ENCODE measurements at regions not wholly inside any gene's neighbourhood (a gene's known extent, or its start where the extent isn't known, plus 50 kb on each side); places are given as distances from the start of the nearest gene placed in this dataset.

DNA sequence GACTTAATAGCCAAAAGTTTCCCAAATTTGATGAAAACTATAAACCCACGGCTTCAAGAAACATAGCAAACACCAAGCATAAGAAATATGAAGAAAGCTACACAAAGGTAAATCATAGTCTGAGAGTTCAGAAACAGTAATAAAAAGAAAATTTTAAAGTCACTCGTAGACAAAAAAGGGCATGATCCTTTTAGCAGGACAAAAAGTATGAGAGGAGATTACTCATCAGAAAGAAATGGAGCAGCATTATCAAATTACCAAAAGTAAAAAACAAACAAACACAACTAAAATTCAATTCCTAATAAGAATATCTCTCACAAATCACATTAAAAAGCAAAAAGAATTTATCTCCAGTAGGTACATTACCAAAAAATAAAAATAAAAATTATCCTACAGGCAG is 279.4 kb upstream of the UBE2E2 start:
- no peak overlapping the region for H3K9ac ChIP-seq (ENCODE audit: low read length in 5 of 5)
- no peaks in the 10 kb centered on the region for H3K4me1 ChIP-seq (ENCODE audit: control insufficient read depth in 5 of 5, insufficient read depth in 5 of 5, low read length in 5 of 5)
- no peaks in the 10 kb centered on the region for H3K36me3 ChIP-seq (ENCODE audit: control insufficient read depth in 5 of 5, insufficient read depth in 5 of 5, low read length in 5 of 5)
- no peak overlapping the region for H3K27ac ChIP-seq (ENCODE audit: low read depth, low read length)
- no peaks in the 10 kb centered on the region for H3K27me3 ChIP-seq (ENCODE audit: control insufficient read depth in 5 of 5, insufficient read depth in 4 of 5, low read length in 5 of 5)
- no peak overlapping the region for H3K4me3 ChIP-seq (ENCODE audit: low read depth in 1 of 5, low read length in 5 of 5)
- no peaks in the 10 kb centered on the region for H3K9me3 ChIP-seq (ENCODE audit: control insufficient read depth in 5 of 5, low read length in 5 of 5)

DNA sequence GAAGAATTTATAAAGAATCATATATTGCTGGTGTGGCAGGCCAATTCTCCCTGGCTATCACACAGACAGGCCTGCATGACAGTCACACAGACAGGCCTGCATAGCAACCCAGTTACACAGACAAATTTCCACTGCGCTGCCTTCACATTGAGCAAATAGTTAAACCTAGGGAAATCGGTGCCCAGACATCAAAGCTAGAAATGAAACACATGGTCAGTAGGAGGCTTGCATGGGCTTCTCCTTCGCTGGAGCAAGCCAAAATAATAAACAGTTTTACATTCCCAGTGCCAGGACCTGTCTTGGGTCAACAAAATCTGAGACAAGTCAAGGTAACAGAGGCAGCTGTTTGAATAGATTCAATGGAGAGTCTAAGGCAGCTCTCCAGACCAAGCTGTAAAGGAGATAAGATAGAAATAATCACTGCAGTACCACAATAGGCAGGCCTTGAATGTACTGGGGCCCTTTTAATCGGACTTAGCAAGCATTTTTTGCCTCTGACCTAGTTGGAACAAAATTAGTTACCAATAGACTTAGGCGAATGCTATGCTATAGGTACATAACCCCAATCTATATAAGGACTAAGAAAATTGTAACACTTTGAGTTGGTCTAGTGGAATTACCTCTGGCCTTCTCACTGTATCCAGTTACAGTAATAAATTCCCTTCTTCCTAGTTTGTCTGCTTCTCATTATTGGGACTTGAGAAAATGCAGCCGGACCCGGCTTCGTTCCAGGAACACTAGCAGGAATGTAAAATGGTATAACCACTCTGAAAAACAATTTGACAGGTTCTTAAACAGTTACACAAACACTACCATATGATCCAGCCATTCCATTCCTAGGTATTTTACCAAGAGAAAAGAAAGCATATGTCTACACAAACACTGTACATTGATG is 274.7 kb upstream of the UBE2E2 start:
- H3K4me1 ChIP-seq (ENCODE audit: control insufficient read depth in 5 of 5, insufficient read depth in 5 of 5, low read length in 5 of 5): no peaks in the 10 kb centered on the region
- no peak overlapping the region for H3K4me3 ChIP-seq (ENCODE audit: low read depth in 1 of 5, low read length in 5 of 5)
- H3K9ac ChIP-seq (ENCODE audit: low read length in 5 of 5): no peak overlapping the region
- no peaks in the 10 kb centered on the region for H3K9me3 ChIP-seq (ENCODE audit: control insufficient read depth in 5 of 5, low read length in 5 of 5)
- no peaks in the 10 kb centered on the region for H3K36me3 ChIP-seq (ENCODE audit: control insufficient read depth in 5 of 5, insufficient read depth in 5 of 5, low read length in 5 of 5)
- H3K27me3 ChIP-seq (ENCODE audit: control insufficient read depth in 5 of 5, insufficient read depth in 4 of 5, low read length in 5 of 5): no peaks in the 10 kb centered on the region
- no peak overlapping the region for H3K27ac ChIP-seq (ENCODE audit: low read depth, low read length)

DNA sequence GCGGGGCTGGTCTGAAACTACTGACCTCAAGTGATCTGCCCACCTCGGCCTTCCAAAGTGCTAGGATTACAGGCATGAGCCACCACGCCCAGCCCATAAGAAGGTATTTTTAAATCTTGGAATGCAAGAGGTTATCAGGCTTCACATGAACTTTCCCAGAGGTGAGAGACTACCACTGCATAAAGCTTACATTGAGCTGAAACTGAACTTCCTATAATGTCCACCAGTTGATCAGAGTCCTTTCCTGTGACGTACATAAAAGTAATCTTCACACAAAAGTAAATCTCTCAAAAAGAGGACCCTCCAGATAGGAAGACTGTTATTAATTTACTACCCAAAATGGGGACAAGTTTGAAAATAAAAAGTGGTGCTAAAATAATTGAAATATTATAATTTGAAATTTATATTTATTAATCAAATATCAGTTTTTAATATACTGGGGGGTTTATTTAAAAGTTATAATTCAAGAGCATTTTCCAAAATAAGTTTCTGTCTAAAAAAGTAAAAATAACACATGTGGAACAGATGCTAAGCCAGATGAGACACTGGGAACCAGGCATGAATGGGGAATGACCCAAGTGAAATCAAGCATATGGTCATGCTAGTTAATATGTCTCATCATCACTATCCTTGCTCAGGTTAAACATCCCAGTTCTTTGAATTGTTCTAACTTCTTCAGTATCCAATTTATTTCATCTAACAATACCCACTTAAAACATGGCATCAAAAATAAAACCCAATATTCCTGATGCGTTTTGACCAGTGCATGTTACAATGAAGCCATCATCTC is 269.9 kb upstream of the UBE2E2 start:
- Histone ChIP-seq H3K4me1 (ENCODE audit: control insufficient read depth in 5 of 5, insufficient read depth in 5 of 5, low read length in 5 of 5) (no peaks in the 10 kb centered on the region), H3K4me3 (ENCODE audit: low read depth in 1 of 5, low read length in 5 of 5) (no peak overlapping the region), H3K27me3 (ENCODE audit: control insufficient read depth in 5 of 5, insufficient read depth in 4 of 5, low read length in 5 of 5) (no peaks in the 10 kb centered on the region), H3K9me3 (ENCODE audit: control insufficient read depth in 5 of 5, low read length in 5 of 5) (peaks cover 0 to 5% (median 0%) of the 10 kb centered on the region in 5 donors), H3K9ac (ENCODE audit: low read length in 5 of 5) (no peak overlapping the region), H3K36me3 (ENCODE audit: control insufficient read depth in 5 of 5, insufficient read depth in 5 of 5, low read length in 5 of 5) (no peaks in the 10 kb centered on the region), H3K27ac (ENCODE audit: low read depth, low read length) (no peak overlapping the region)

DNA sequence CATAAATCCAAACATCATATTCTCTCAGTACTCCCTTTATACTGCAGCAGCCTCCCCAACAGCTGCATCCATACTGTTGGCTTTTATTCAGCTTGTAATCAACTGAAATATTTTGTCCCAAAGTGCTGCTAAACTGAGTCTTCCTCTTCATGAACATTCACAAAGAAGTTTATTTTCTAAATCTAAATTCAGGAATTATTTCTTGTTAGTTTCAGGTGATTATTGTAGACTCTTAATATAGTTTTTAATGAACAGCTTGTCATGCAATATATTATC is 269.3 kb upstream of the UBE2E2 start:
- Histone ChIP-seq H3K9ac (ENCODE audit: low read length in 5 of 5) (no peak overlapping the region), H3K36me3 (ENCODE audit: control insufficient read depth in 5 of 5, insufficient read depth in 5 of 5, low read length in 5 of 5) (no peaks in the 10 kb centered on the region), H3K9me3 (ENCODE audit: control insufficient read depth in 5 of 5, low read length in 5 of 5) (peaks cover 0 to 5% (median 0%) of the 10 kb centered on the region in 5 donors), H3K4me1 (ENCODE audit: control insufficient read depth in 5 of 5, insufficient read depth in 5 of 5, low read length in 5 of 5) (no peaks in the 10 kb centered on the region), H3K4me3 (ENCODE audit: low read depth in 1 of 5, low read length in 5 of 5) (no peak overlapping the region), H3K27me3 (ENCODE audit: control insufficient read depth in 5 of 5, insufficient read depth in 4 of 5, low read length in 5 of 5) (no peaks in the 10 kb centered on the region), H3K27ac (ENCODE audit: low read depth, low read length) (no peak overlapping the region)

DNA sequence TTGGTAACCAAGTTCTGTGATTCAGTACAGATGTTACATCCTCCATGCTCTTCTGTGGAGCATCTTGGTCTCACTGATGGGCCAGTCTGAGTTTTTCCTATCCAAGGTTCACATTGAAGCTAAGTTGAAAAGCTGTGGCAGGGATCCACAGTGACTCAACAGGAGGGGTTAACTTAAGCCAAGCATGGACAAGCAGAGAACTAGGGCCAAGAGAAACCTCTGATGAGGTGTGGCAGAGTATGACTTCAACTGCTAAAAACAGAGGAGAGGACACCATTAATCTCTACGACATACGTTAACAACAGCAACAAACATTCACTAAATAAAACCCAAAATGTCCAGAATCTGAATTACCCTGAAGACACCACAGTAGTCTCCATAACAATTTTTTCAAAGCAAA is 268.1 kb upstream of the UBE2E2 start:
- H3K4me3 ChIP-seq (ENCODE audit: low read depth in 1 of 5, low read length in 5 of 5): no peak overlapping the region
- H3K27ac ChIP-seq (ENCODE audit: low read depth, low read length): no peak overlapping the region
- H3K4me1 ChIP-seq (ENCODE audit: control insufficient read depth in 5 of 5, insufficient read depth in 5 of 5, low read length in 5 of 5): no peaks in the 10 kb centered on the region
- no peak overlapping the region for H3K9ac ChIP-seq (ENCODE audit: low read length in 5 of 5)
- peaks cover 0 to 5% (median 0%) of the 10 kb centered on the region in 5 donors for H3K9me3 ChIP-seq (ENCODE audit: control insufficient read depth in 5 of 5, low read length in 5 of 5)
- no peaks in the 10 kb centered on the region for H3K36me3 ChIP-seq (ENCODE audit: control insufficient read depth in 5 of 5, insufficient read depth in 5 of 5, low read length in 5 of 5)
- no peaks in the 10 kb centered on the region for H3K27me3 ChIP-seq (ENCODE audit: control insufficient read depth in 5 of 5, insufficient read depth in 4 of 5, low read length in 5 of 5)

DNA sequence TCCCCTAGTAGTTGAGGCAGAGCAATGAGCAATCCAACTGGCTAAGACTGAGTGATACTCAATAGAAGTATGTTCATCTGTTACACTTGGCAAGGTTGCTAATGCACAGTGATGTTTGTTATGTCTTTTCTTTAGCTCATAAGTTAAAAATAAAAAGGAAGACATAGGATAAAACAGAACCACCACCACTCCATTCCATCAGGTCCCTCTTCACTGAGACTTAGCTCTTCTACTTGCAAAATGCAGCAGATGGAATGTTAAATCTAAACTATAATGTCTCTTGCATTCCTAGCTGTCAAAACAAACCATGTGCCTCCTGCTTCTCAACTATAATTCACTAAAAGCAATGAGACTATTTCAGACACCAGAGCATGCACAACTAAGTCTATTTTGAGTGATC is 265.6 kb upstream of the UBE2E2 start:
- Histone ChIP-seq H3K9me3 (ENCODE audit: control insufficient read depth in 5 of 5, low read length in 5 of 5) (peaks cover 0 to 5% (median 0%) of the 10 kb centered on the region in 5 donors), H3K36me3 (ENCODE audit: control insufficient read depth in 5 of 5, insufficient read depth in 5 of 5, low read length in 5 of 5) (no peaks in the 10 kb centered on the region), H3K27ac (ENCODE audit: low read depth, low read length) (no peak overlapping the region), H3K4me1 (ENCODE audit: control insufficient read depth in 5 of 5, insufficient read depth in 5 of 5, low read length in 5 of 5) (no peaks in the 10 kb centered on the region), H3K9ac (ENCODE audit: low read length in 5 of 5) (no peak overlapping the region), H3K4me3 (ENCODE audit: low read depth in 1 of 5, low read length in 5 of 5) (no peak overlapping the region), H3K27me3 (ENCODE audit: control insufficient read depth in 5 of 5, insufficient read depth in 4 of 5, low read length in 5 of 5) (no peaks in the 10 kb centered on the region)

DNA sequence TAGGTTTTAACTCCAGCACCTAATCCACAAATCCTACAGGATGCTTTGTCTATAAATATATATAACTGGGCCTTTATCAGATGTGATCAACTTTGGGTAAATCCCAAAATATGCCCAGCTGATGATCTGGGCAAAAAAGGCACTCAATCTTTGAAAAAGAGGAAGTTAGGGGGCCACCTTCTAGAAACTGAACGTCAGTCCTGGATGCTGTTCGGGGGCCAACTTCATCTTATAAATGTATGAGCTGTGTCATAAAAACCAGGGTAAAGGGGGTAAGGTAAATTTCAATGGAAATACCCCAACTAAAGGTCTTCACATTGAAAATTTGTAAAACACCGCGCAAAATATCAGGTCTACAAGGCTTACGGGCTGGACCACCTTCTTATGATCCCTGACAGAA is 264.4 kb upstream of the UBE2E2 start:
- H3K9ac ChIP-seq (ENCODE audit: low read length in 5 of 5): no peak overlapping the region
- peaks cover 0 to 5% (median 0%) of the 10 kb centered on the region in 5 donors for H3K9me3 ChIP-seq (ENCODE audit: control insufficient read depth in 5 of 5, low read length in 5 of 5)
- no peaks in the 10 kb centered on the region for H3K4me1 ChIP-seq (ENCODE audit: control insufficient read depth in 5 of 5, insufficient read depth in 5 of 5, low read length in 5 of 5)
- H3K4me3 ChIP-seq (ENCODE audit: low read depth in 1 of 5, low read length in 5 of 5): no peak overlapping the region
- H3K36me3 ChIP-seq (ENCODE audit: control insufficient read depth in 5 of 5, insufficient read depth in 5 of 5, low read length in 5 of 5): no peaks in the 10 kb centered on the region
- no peak overlapping the region for H3K27ac ChIP-seq (ENCODE audit: low read depth, low read length)
- no peaks in the 10 kb centered on the region for H3K27me3 ChIP-seq (ENCODE audit: control insufficient read depth in 5 of 5, insufficient read depth in 4 of 5, low read length in 5 of 5)

DNA sequence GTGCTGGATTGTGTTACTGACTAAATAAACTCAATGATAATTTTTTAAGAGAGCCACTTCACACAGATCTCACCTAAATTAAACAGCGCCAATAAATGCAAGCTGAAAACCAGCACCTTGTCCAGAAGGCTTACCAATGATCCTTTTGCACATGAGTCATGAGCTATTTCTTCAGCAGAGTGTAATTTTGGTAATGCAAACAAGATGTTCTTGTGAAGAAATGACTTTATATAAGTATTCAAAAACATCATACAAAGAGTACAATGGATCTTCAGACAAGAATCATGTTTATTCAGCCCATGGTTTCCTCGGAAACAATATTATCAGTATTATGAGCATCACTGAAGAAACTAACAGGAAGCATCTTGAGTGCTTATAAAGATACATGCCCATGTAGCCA is 263.8 kb upstream of the UBE2E2 start:
- Histone ChIP-seq H3K4me1 (ENCODE audit: control insufficient read depth in 5 of 5, insufficient read depth in 5 of 5, low read length in 5 of 5) (no peaks in the 10 kb centered on the region), H3K27ac (ENCODE audit: low read depth, low read length) (no peak overlapping the region), H3K36me3 (ENCODE audit: control insufficient read depth in 5 of 5, insufficient read depth in 5 of 5, low read length in 5 of 5) (no peaks in the 10 kb centered on the region), H3K27me3 (ENCODE audit: control insufficient read depth in 5 of 5, insufficient read depth in 4 of 5, low read length in 5 of 5) (no peaks in the 10 kb centered on the region), H3K4me3 (ENCODE audit: low read depth in 1 of 5, low read length in 5 of 5) (no peak overlapping the region), H3K9me3 (ENCODE audit: control insufficient read depth in 5 of 5, low read length in 5 of 5) (peaks cover 0 to 5% (median 0%) of the 10 kb centered on the region in 5 donors), H3K9ac (ENCODE audit: low read length in 5 of 5) (no peak overlapping the region)

DNA sequence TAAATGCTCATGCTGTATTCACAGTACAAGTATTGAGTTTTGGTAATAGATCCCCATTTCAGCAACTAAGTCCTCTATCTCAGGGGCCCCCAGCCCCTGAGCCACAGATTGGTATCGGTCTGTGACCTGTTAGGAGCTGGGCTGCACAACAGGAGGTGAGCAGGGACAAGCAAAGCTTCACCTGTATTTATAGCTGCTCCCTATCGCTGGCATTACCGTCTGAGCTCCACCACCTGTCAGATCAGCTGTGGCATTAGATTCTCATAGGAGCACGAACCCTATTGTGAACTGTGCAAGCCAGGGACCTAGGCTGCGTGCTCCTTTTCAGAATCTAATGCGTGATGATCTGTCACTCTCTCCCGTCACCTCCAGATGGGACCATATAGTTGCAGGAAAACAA is 262.8 kb upstream of the UBE2E2 start:
- no peaks in the 10 kb centered on the region for H3K4me1 ChIP-seq (ENCODE audit: control insufficient read depth in 5 of 5, insufficient read depth in 5 of 5, low read length in 5 of 5)
- H3K4me3 ChIP-seq (ENCODE audit: low read depth in 1 of 5, low read length in 5 of 5): no peak overlapping the region
- no peak overlapping the region for H3K27ac ChIP-seq (ENCODE audit: low read depth, low read length)
- H3K27me3 ChIP-seq (ENCODE audit: control insufficient read depth in 5 of 5, insufficient read depth in 4 of 5, low read length in 5 of 5): no peaks in the 10 kb centered on the region
- no peaks in the 10 kb centered on the region for H3K36me3 ChIP-seq (ENCODE audit: control insufficient read depth in 5 of 5, insufficient read depth in 5 of 5, low read length in 5 of 5)
- H3K9ac ChIP-seq (ENCODE audit: low read length in 5 of 5): no peak overlapping the region
- H3K9me3 ChIP-seq (ENCODE audit: control insufficient read depth in 5 of 5, low read length in 5 of 5): peaks cover 0 to 5% (median 0%) of the 10 kb centered on the region in 5 donors

DNA sequence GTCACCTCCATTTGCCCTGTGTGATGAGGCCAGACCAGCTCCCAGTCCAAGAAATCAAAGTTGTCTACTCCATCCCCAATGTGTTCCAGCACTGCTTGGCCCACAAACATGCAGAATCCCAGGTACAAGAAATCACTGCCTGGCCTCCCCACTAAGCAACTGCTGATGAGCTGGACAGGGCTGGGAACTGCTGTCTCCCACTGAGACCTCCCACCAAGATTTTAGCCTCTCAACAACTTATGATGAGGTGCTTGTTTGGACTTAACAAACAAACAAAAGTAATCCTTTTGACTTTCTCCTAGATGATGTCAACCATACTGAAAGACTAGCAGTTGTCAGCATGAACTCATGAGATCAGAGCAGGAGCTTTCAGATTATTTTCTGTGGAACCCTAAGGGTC is 260.1 kb upstream of the UBE2E2 start:
- Histone ChIP-seq H3K4me3 (ENCODE audit: low read depth in 1 of 5, low read length in 5 of 5) (no peak overlapping the region), H3K36me3 (ENCODE audit: control insufficient read depth in 5 of 5, insufficient read depth in 5 of 5, low read length in 5 of 5) (no peaks in the 10 kb centered on the region), H3K9me3 (ENCODE audit: control insufficient read depth in 5 of 5, low read length in 5 of 5) (no peaks in the 10 kb centered on the region), H3K9ac (ENCODE audit: low read length in 5 of 5) (no peak overlapping the region), H3K27ac (ENCODE audit: low read depth, low read length) (no peak overlapping the region), H3K4me1 (ENCODE audit: control insufficient read depth in 5 of 5, insufficient read depth in 5 of 5, low read length in 5 of 5) (peaks cover 0 to 6% (median 0%) of the 10 kb centered on the region in 5 donors), H3K27me3 (ENCODE audit: control insufficient read depth in 5 of 5, insufficient read depth in 4 of 5, low read length in 5 of 5) (no peaks in the 10 kb centered on the region)
